ENCODE measurements at regions not wholly inside any gene's neighbourhood (a gene's known extent, or its start where the extent isn't known, plus 50 kb on each side); places are given as distances from the start of the nearest gene placed in this dataset.

DNA sequence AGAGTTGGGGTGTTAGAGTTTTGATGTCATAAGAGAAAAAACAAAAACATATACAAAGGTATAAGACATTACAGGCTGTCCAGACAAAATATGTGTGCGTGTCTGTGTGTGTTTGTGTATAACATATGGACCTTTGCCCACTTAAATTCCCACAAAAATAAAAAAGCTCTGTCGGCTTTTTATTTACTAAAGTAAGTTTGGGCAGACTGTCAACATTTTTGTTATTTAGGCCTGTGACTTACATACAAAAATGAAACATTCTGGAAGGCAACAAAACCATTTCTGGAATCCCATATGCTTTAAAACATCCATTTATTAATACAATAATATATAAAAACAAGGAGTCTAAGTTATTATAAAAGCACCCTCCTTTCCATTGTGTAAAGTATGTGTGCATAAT lies 960.1 kb upstream of the FAT3 start:
- Mint-ChIP-seq H3K36me3 (no peaks in the 10 kb centered on the region), H3K4me1 (no peaks in the 10 kb centered on the region), H3K4me3 (no peak overlapping the region), H3K27ac (no peak overlapping the region), H3K27me3 (no peaks in the 10 kb centered on the region), H3K9me3 (peaks cover 2 to 35% (median 8%) of the 10 kb centered on the region in 5 donors)
- Histone ChIP-seq H3K27ac (ENCODE audit: low read depth, low read length) (no peak overlapping the region), H3K4me3 (ENCODE audit: low read length) (no peak overlapping the region), H3K36me3 (ENCODE audit: insufficient read depth, low read length) (no peaks in the 10 kb centered on the region), H3K27me3 (ENCODE audit: insufficient read depth, low read length, poor library complexity, severe bottlenecking) (no peaks in the 10 kb centered on the region), H3K4me1 (ENCODE audit: insufficient read depth, low read length) (no peaks in the 10 kb centered on the region), H3K9me3 (ENCODE audit: low read length) (no peaks in the 10 kb centered on the region)
- ChIA-PET POLR2A (no interaction called here), CTCF (no interaction called here)
- no peak for DNase-seq

GRCh38 chr11:91263496-91264365 lies 960.9 kb upstream of the FAT3 start:
- POLR2A ChIA-PET = no interaction called here

GRCh38 chr11:91261513-91261912 lies 963.1 kb upstream of the FAT3 start:
- POLR2A ChIA-PET = no interaction called here

More at GRCh38 chr11:91263496-91264365, 960.9 kb upstream of the FAT3 start:
- H3K9me3 Mint-ChIP-seq = peaks cover 2 to 37% (median 8%) of the 10 kb centered on the region in 5 donors
- no peak overlapping the region for H3K4me3 Mint-ChIP-seq
- CTCF ChIA-PET = no interaction called here
- no peak for DNase-seq
- Histone ChIP-seq H3K4me3 (ENCODE audit: low read length) (no peak overlapping the region), H3K36me3 (ENCODE audit: insufficient read depth, low read length) (no peaks in the 10 kb centered on the region), H3K27ac (ENCODE audit: low read depth, low read length) (no peak overlapping the region), H3K9me3 (ENCODE audit: low read length) (no peaks in the 10 kb centered on the region), H3K27me3 (ENCODE audit: insufficient read depth, low read length, poor library complexity, severe bottlenecking) (no peaks in the 10 kb centered on the region), H3K4me1 (ENCODE audit: insufficient read depth, low read length) (no peaks in the 10 kb centered on the region)
- no peaks in the 10 kb centered on the region for H3K27me3 Mint-ChIP-seq
- no peaks in the 10 kb centered on the region for H3K4me1 Mint-ChIP-seq
- H3K36me3 Mint-ChIP-seq = no peaks in the 10 kb centered on the region
- H3K27ac Mint-ChIP-seq = no peak overlapping the region

DNA sequence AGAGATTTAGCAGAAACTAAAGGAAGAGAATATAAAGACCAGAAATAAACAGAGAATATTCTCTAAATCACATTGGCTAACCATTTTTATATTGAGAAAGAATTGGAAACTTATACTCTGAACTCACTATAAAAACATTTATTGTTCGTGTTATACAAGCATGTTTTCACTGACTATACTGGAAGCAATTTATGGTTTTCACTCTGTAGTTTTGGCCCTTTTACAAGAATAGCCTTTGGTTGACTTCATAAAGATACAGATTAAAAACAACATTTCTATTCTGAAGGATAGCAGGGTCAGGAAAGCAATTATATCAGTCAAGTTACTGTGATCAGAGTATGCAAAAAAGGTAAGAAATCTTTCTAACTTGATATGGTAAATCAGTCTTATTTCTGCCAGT lies 965.7 kb upstream of the FAT3 start:
- H3K27me3 ChIP-seq (ENCODE audit: insufficient read depth, low read length, poor library complexity, severe bottlenecking) = no peaks in the 10 kb centered on the region
- H3K36me3 ChIP-seq (ENCODE audit: insufficient read depth, low read length) = no peaks in the 10 kb centered on the region
- no peak overlapping the region for H3K4me3 ChIP-seq (ENCODE audit: low read length)
- H3K9me3 ChIP-seq (ENCODE audit: low read length) = no peaks in the 10 kb centered on the region
- peaks cover 3 to 36% (median 12%) of the 10 kb centered on the region in 5 donors for H3K9me3 Mint-ChIP-seq
- no peak for DNase-seq
- no peak overlapping the region for H3K27ac Mint-ChIP-seq
- no peaks in the 10 kb centered on the region for H3K4me1 ChIP-seq (ENCODE audit: insufficient read depth, low read length)
- ChIA-PET CTCF (no interaction called here), POLR2A (no interaction called here)
- H3K27ac ChIP-seq (ENCODE audit: low read depth, low read length) = no peak overlapping the region
- no peaks in the 10 kb centered on the region for H3K36me3 Mint-ChIP-seq
- no peak overlapping the region for H3K4me3 Mint-ChIP-seq
- no peaks in the 10 kb centered on the region for H3K27me3 Mint-ChIP-seq
- no peaks in the 10 kb centered on the region for H3K4me1 Mint-ChIP-seq

More at GRCh38 chr11:91261513-91261912, 963.1 kb upstream of the FAT3 start:
- Histone ChIP-seq H3K4me3 (ENCODE audit: low read length) (no peak overlapping the region), H3K9me3 (ENCODE audit: low read length) (no peaks in the 10 kb centered on the region), H3K27ac (ENCODE audit: low read depth, low read length) (no peak overlapping the region), H3K4me1 (ENCODE audit: insufficient read depth, low read length) (no peaks in the 10 kb centered on the region), H3K36me3 (ENCODE audit: insufficient read depth, low read length) (no peaks in the 10 kb centered on the region), H3K27me3 (ENCODE audit: insufficient read depth, low read length, poor library complexity, severe bottlenecking) (no peaks in the 10 kb centered on the region)
- Mint-ChIP-seq H3K4me3 (no peak overlapping the region), H3K4me1 (no peaks in the 10 kb centered on the region), H3K9me3 (peaks cover 0 to 41% (median 8%) of the 10 kb centered on the region in 5 donors), H3K27ac (no peak overlapping the region), H3K36me3 (no peaks in the 10 kb centered on the region), H3K27me3 (no peaks in the 10 kb centered on the region)
- CTCF ChIA-PET = no interaction called here
- DNase-seq = no peak

DNA sequence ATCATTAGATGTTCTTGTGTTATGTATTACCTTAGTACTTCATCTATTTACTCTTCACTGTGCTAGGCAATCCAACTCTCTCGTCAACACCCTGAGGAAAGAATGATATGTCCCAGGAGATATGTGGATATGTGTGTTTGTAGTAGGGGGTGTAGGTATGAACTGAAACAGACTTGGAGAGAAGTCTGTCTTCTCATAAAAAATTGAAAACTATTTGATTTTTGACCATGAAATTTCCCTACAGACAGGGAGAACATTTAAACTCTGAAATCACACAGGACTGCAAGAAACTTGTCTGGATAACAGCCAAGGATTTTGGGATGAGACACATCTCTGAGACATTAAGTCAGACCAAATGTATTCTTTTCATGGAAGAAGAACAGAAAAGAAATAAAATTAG lies 967.0 kb upstream of the FAT3 start:
- H3K27ac ChIP-seq (ENCODE audit: low read depth, low read length) = no peak overlapping the region
- Mint-ChIP-seq H3K4me1 (no peaks in the 10 kb centered on the region), H3K4me3 (no peak overlapping the region), H3K27ac (no peak overlapping the region), H3K9me3 (peaks cover 8 to 33% (median 10%) of the 10 kb centered on the region in 5 donors), H3K36me3 (no peaks in the 10 kb centered on the region), H3K27me3 (no peaks in the 10 kb centered on the region)
- CTCF ChIA-PET = no interaction called here
- no peak overlapping the region for H3K4me3 ChIP-seq (ENCODE audit: low read length)
- POLR2A ChIA-PET = no interaction called here
- no peaks in the 10 kb centered on the region for H3K36me3 ChIP-seq (ENCODE audit: insufficient read depth, low read length)
- DNase-seq = no peak
- no peaks in the 10 kb centered on the region for H3K9me3 ChIP-seq (ENCODE audit: low read length)
- H3K27me3 ChIP-seq (ENCODE audit: insufficient read depth, low read length, poor library complexity, severe bottlenecking) = no peaks in the 10 kb centered on the region
- no peaks in the 10 kb centered on the region for H3K4me1 ChIP-seq (ENCODE audit: insufficient read depth, low read length)

GRCh38 chr11:91248199-91248807 lies 976.3 kb upstream of the FAT3 start:
- DNase-seq = no peak
- H3K4me3 Mint-ChIP-seq = no peak overlapping the region

GRCh38 chr11:91247009-91247735 lies 977.4 kb upstream of the FAT3 start:
- Mint-ChIP-seq H3K27me3 (no peaks in the 10 kb centered on the region), H3K4me3 (no peak overlapping the region), H3K4me1 (no peaks in the 10 kb centered on the region), H3K9me3 (peaks cover 0 to 14% (median 2%) of the 10 kb centered on the region in 5 donors), H3K27ac (no peak overlapping the region), H3K36me3 (no peaks in the 10 kb centered on the region)
- POLR2A ChIA-PET = no interaction called here
- H3K27ac ChIP-seq (ENCODE audit: low read depth, low read length) = no peak overlapping the region
- no peaks in the 10 kb centered on the region for H3K4me1 ChIP-seq (ENCODE audit: insufficient read depth, low read length)
- H3K9me3 ChIP-seq (ENCODE audit: low read length) = no peaks in the 10 kb centered on the region
- H3K27me3 ChIP-seq (ENCODE audit: insufficient read depth, low read length, poor library complexity, severe bottlenecking) = no peaks in the 10 kb centered on the region
- no peak overlapping the region for H3K4me3 ChIP-seq (ENCODE audit: low read length)
- no peaks in the 10 kb centered on the region for H3K36me3 ChIP-seq (ENCODE audit: insufficient read depth, low read length)
- DNase-seq = no peak
- CTCF ChIA-PET = no interaction called here

More at GRCh38 chr11:91248199-91248807, 976.3 kb upstream of the FAT3 start:
- H3K27ac ChIP-seq (ENCODE audit: low read depth, low read length) = no peak overlapping the region
- H3K4me1 ChIP-seq (ENCODE audit: insufficient read depth, low read length) = no peaks in the 10 kb centered on the region
- Mint-ChIP-seq H3K4me1 (no peaks in the 10 kb centered on the region), H3K36me3 (no peaks in the 10 kb centered on the region), H3K27ac (no peak overlapping the region), H3K9me3 (peaks cover under 1 to 14% (median 7%) of the 10 kb centered on the region in 5 donors), H3K27me3 (no peaks in the 10 kb centered on the region)
- H3K9me3 ChIP-seq (ENCODE audit: low read length) = no peaks in the 10 kb centered on the region
- CTCF ChIA-PET = no interaction called here
- POLR2A ChIA-PET = no interaction called here
- H3K27me3 ChIP-seq (ENCODE audit: insufficient read depth, low read length, poor library complexity, severe bottlenecking) = no peaks in the 10 kb centered on the region
- no peaks in the 10 kb centered on the region for H3K36me3 ChIP-seq (ENCODE audit: insufficient read depth, low read length)
- H3K4me3 ChIP-seq (ENCODE audit: low read length) = no peak overlapping the region

GRCh38 chr11:91244912-91245311 lies 979.7 kb upstream of the FAT3 start:
- no peak overlapping the region for H3K27ac Mint-ChIP-seq
- H3K4me1 Mint-ChIP-seq = no peaks in the 10 kb centered on the region
- Histone ChIP-seq H3K27me3 (ENCODE audit: insufficient read depth, low read length, poor library complexity, severe bottlenecking) (no peaks in the 10 kb centered on the region), H3K36me3 (ENCODE audit: insufficient read depth, low read length) (no peaks in the 10 kb centered on the region), H3K9me3 (ENCODE audit: low read length) (no peaks in the 10 kb centered on the region), H3K4me3 (ENCODE audit: low read length) (no peak overlapping the region), H3K27ac (ENCODE audit: low read depth, low read length) (no peak overlapping the region), H3K4me1 (ENCODE audit: insufficient read depth, low read length) (no peaks in the 10 kb centered on the region)
- POLR2A ChIA-PET = no interaction called here
- no peaks in the 10 kb centered on the region for H3K36me3 Mint-ChIP-seq
- no peak overlapping the region for H3K4me3 Mint-ChIP-seq
- CTCF ChIA-PET = no interaction called here
- DNase-seq = no peak
- H3K27me3 Mint-ChIP-seq = no peaks in the 10 kb centered on the region
- peaks cover 0 to 22% (median 7%) of the 10 kb centered on the region in 5 donors for H3K9me3 Mint-ChIP-seq

All from CD8-positive, alpha-beta memory T cell (primary cell).